DMS 273 (cell line): ENCODE measurements at regions not wholly inside any gene's neighbourhood (a gene's known extent, or its start where the extent isn't known, plus 50 kb on each side); places are given as distances from the start of the nearest gene placed in this dataset.
"Not testable (repeated sequence)": the region's sequence is repeated elsewhere in the genome, so short reads cannot be mapped to it uniquely, and the experiment has no call there.

Source experiments
- DNase-seq: peaks from one replicate; lab custom pipeline; 2025; ENCODE audit not compliant: unreplicated experiment; lab: John Stamatoyannopoulos, UW

DNA sequence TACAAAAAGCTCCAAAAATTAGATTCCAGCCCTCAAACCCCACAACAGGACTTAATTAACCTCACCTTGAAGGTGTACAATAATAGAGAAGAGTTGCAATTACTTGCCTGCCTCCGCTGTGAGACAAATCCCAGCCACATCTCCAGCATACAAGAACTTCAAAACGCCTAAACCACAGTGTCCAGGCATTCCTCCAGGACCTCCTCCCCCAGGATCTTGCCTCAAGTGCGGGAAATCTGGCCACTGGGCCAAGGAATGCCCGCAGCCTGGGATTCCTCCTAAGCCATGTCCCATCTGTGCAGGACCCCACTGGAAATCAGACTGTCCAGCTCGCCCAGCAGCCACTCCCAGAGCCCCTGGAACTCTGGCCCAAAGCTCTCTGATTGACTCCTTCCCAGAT, 101.3 kb upstream of the CCNG1 start:
- not testable (repeated sequence) for DNase-seq

DNA sequence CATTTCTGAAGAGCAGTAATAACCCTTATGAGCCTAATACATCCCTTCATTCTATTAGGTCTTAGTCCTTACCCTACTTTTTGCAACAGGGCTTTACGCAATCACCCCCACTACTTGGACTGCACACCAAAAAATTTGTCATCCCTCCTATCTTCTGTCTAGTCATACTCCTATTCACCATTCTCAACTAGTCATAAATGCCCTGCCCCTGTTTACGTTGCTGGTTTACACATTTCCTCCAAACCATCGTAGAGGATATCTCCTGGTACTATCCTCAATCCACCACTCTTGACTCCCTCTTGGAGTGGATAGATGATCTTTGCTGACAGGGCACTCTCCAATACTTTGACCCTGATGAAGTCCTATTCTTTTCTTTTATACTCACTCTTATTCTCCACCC, 98.2 kb upstream of the CCNG1 start:
- no peak for DNase-seq

DNA sequence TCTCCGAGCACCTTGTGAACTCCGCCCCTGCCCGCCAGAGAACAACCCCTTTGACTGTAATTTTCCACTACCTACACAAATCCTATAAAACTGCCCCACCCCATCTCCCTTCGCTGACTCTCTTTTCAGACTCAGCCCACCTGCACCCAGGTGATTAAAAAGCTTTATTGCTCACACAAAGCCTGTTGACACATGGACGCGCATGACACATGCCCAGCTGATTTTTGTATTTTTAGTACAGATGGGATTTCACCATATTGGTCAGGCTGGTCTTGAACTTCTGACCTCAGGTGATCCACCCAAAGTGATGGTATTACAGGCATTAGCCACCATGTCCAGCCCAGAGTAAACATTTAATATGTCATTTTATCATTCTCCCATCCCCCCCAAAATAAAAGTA, 97.0 kb upstream of the CCNG1 start:
- not testable (repeated sequence) for DNase-seq

DNA sequence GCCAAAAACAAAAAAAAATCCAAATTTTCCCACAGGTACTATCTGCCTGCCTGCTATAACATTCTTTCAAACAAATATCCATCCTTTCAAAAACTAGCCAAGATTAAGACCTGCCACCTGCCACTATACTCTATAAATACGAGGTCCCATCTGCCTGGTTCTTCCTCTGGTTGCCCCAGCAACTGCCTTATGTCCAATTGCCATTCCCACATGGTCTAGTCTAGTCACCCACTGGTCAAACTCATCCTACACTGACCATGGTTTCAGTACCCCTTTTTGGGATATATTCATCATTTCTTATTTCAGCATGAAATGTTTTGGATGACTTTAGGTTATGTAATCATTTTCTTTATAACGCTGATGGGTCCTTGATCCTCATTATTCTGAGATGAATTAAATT, 95.1 kb upstream of the CCNG1 start:
- DNase-seq: no peak

DNA sequence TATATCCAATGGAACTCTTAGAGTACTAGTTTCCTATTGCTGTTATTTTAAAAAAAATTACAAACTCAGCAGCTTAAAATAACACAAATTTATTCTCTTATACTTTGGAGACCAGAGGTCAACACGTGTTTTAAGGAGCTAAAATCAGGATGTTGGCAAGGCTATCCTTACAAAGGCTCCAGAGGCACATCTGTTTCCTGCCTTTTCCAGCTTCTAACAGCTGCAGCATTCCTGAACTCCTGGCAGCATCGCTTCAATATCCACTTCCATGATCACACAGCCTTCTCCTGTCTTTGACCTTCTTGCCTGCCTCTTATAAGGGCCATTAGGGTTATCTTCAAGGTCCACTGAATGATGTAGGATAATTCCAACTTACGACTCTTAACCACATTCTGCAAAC, 92.2 kb upstream of the CCNG1 start:
- DNase-seq: no peak

DNA sequence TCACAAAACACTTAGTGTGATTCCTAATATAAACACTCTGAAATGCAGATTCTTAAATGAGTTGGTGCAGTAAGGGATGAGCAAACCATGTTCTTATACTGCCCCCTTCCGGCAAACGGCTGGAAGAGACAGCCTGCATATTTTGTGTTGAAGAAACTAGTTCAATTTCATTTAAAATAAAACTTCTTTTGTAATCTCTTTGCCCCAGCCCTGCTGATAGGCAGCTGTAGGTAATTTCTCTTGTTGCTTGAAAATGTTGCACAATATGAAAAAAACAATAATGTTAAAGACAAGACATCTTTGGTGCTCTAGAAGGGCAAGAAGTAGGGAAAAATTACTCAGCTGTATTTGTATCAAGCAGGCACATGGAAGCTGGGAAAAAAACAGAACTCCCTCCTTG, 89.7 kb upstream of the CCNG1 start:
- peak; percentile 79 for DNase-seq

DNA sequence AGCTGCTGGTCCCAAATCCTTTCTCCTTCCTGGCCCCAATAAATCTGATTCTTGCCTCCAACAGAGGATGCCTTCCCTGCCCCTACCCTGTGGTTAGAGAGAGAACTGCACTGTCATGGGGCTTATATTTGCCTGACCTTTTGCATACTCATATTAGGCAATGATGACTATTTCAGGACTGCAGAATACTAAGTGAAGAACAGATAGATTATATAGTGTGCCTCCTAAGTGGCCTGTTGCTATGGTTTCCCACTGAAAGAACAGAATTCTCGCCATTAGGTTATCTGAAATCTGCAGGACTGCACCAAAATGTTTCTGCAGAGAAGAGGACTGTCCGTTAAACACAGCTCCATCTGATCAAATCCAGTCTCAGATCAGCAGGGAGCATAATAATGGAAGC, 87.3 kb upstream of the CCNG1 start:
- DNase-seq: peak; percentile 11

DNA sequence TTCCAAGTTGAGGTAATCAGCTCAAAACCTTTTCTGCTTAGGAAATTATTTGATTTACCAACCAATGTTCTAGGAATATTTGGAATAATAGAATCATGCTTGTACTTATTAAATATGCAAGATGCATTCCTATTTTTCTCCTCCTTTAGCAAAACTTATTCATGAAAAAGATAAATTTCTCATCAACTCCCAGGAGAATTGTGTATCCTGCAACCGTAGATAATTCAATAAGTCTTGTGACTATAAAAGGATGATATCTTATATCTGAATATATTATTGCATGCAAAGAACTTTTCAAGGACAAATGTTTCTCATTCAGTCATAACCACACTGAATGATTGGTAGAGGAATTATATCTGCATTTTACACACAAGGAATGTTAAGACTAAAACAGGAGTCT, 84.9 kb upstream of the CCNG1 start:
- DNase-seq: no peak

DNA sequence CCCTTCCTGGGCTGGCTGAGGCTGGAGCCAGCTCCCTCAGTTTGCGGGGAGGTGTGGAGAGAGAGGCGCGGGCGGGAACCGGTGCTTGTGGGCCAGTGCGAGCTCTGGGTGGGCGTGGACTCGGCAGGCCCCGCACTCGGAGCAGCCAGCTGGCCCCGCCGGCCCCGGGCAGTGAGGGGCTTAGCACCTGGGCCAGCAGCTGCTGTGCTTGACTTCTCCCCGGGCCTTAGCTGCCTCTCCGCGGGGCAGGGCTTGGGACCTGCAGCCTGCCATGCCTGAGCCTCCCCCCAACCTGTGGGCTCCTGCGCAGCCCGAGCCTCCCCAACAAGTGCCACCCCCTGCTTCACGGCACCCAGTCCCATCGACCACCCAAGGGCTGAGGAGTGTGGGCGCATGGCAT, 81.6 kb upstream of the CCNG1 start:
- DNase-seq: not testable (repeated sequence)

DNA sequence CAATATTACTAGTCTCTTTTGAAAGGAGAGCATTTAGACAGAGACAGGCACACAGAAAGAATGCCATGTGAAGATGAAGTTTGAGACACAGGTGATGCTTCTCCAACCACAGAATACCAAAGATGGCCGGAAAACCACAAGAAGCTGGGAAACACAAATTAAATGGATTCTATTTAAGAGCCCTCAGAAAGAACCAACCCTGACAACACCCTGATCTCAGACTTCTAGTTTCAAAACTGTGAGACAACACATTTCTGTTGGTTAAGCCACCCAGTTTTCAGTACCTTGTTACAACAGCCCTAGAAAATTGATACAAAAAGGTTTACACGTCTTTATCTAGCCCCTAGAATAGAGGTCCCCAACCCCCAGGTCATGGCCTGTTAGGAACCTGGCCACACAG, 79.8 kb upstream of the CCNG1 start:
- DNase-seq: no peak

DNA sequence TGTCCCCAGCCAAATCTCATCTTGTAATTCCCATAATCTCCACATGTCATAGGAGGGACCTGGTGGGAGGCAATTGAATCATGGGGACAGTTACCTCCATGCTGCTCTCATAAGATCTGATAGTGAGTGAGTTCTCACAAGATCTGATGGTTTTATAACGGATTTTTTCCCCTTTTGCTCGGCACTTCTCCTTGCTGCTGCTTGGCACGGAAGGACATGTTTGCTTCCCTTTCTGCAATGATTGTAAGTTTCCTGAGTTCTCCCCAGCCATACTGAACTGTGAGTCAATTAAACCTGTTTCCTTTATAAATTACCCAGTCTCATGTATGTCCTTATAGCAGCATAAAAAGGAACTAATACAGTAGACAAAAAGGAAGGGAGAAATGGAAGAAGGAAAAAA, 76.7 kb upstream of the CCNG1 start:
- no peak for DNase-seq

DNA sequence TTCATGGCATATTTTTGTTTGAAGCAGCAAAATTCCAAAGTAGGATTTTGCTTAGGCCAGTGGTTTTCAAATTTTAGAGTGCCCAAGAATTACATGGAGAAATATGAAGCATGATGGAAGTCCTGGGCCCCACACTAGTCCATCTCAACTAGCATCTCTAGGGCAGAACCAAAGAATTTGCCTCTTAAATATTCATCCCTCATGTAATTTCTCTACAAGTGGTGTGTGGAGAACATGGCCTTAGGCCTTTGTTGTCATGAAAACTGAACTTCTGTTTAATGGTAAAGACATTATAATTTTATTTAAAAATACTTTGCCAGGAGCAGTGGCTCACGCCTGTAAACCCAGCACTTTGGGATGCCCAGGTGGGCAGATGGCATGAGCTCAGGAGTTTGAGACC, 75.9 kb upstream of the CCNG1 start:
- DNase-seq: no peak

DNA sequence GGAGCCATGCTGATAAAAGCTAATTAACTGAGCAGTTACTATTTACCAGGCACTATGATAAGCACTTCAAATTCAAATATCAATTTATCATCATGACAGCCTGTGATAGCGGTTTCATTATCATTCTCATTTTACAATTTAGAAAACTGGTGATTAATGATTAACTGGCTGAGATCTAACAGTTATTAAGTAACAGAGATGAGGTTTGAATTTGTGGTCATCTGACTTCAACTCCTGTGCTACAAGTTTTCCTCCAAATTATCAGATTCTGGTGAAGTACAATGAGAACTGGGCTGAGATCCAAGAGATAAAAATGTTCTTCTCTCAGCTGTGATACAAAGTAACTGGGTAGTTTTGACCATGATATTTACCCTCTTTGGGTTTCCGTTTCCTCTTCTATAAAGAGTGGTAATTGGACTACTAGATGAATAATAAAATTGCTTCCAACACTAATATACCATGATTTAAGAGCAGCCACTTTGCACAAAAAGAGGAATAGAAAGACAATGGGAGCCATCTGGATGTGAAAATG, 74.5 kb upstream of the CCNG1 start:
- no peak for DNase-seq

DNA sequence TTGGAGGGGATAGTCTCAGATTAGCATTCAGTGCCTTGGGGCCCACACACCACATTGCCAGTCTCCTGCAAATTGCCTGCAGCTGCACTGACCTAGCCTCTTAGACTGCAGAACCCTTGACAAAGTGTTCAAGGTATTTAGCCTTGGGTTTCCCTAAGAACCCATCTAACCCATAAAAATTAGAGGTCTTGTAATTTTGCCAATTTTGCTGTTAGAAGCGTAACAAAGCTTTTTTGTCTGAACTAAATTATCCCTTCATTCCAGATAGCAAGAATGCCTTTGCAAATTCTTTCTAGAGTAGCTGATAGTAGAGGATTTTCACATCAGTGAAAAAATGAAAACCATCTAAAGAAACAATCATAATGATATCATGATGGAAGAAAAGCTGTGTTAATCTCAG, 74.0 kb upstream of the CCNG1 start:
- no peak for DNase-seq

DNA sequence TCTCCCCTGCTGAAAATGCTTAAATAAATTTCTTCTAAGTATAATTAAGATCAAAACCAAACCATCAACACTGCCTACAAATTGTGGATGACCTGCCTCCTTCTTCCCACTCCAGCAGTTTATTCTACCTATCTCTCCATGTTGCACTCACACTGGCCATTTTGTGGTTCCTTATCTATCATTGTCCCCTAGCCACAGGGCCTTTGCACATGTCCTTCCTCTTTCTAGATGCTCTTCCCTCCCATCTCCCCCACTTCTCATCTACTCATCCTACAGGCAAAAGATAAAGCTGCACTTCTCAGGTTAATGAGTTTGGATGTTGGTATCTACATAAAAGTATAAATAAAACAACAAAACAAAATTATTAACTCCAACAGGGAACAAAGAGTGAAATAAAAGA, 70.6 kb upstream of the CCNG1 start:
- no peak for DNase-seq

DNA sequence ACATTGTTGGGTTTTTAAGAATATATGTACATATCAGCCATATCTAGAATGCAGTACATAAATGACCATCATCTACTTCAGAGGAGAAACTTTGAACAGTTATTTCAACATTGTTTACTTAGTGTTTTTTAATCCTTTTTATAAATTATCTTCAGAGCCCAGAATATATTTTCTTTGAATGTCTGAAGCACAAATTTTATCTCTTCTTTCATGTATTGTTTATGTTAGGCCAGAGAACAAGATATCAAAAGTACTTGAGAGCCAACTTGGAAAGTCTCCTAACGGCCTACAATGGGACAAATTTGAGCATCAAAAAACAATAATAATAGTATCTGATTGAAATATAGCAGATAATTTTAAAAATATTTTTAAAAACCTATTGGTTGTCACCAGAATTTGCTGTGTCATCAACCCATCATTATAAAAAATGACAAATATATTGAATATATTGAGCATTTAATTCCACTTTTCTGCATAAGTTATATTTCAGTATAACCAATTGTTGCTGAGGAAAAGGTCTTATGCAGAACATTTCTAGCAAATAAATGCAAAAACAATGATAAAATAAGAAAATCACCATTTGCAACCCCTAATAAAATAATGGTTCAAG, 67.5 kb upstream of the CCNG1 start:
- no peak for DNase-seq

DNA sequence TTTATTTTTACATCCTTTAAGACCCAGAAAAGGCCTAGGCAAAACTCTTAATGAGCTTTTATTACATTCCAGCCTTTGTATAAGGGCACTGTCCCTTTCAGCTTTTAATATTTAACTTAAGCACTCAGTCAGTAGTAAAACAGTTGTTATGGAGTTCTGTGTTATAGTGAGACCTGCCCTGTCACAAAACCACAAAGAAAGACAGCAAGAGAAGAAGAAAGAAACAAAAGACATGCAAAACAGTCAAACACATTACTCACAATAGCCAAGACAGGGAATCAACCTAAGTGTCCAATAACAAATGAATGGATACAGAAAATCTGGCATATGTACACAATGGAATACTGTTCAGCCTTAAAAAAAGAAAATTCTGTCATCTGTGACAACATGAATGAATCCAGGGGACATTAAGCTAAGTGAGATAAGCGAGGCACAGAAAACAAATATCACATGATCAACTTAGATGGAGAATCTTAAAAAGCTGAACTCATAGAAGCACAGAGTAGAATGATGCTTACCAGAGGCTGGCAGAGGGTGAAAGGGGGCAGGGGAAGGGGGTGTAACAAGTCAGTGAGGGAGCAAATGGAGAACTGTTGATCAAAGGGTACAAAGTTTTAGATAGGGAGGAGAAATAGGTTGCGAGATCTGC, 63.8 kb upstream of the CCNG1 start:
- DNase-seq: no peak

DNA sequence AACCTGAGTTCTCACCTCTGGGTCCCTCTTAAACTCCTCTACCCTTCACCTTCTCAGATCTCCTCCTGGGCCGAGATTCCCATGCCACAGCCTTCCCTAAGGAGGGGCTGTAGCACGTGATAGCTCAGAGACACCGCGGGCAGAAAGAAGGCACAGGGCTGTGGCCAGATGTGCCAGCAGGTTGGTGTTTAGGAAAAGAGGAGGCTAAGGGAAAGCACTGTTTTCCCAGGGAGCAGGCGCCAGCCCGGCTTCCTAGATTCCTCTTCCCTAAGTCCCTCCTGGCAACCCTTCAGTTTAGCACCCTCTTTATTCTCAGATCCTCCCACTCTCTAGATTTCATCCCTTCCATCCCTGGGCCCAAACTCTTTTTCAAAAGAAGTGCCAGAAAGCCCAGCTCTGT, 59.4 kb upstream of the CCNG1 start:
- no peak for DNase-seq

DNA sequence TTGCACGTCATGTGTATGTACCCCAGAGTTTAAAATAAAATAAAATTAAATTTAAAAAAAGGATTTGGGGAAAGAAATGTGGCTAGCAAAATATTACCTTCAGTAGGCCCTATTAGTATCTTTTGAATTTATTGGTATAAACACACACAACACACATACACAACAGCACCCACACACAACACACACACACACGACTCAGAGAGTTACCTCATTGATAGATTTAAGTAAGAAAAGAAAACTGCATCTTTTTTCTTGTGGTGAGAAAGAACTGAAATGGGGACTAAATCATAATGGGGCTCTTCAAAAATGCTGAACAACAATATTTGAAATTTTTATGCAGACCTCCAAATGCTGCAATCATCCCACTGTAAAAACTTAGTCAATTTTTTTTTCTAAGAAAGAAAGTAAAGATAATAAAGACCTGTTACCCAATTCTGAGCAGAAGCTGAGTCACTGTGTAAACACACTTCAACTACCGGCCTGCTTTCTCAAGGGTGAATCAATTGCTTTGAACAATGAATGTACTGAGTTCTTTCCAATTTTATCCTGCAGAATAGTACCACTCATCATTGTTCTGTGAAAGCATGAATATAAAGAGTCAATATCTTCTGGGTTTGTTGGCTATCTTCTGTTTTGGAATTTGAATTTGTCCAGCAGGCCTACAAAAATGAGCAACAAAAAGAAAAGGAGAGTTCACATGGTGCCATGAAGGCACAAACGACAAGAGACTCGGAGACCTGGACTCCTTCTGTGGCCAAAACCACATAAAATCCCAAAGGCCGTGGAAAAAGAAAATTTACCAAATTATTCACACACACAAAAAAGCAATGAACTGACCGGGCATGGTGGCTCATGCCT, 57.9 kb upstream of the CCNG1 start:
- DNase-seq: no peak

DNA sequence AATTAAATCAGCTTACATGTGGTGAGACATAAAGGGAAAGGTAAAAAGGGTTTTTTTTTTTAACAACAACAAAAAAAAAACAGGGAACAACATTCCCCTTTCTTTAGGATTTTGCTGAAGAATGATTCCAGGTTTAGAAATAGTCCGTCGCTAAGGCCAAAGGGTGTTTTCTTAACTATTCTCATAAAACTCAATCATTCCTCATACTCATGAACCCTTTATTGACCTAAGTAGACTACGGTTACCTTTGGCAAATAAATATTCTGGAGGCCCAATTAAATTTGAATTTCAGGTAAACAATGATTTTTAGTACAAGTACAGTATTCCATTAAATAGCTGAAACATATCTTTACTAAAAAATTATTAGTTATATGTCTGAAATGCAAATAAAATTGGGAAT, 55.6 kb upstream of the CCNG1 start:
- DNase-seq: no peak

DNA sequence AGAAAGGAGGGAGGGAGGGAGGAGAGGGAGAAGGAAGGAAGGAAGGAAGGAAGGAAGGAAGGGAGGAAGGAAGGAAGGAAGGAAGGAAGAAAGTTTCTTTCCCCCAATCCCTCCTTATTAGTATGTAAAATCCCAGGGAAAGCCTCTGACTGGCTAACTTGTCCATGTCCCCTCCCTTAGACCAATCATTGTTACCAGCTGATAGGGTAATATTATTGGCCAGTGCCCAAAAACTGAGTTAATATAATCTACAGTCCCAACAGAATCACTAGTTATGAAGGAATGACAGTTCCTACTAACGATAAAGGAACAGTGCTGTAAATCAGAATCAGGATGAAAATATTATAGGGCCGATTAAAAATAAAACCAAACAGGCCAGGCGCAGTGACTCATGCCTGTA, 53.6 kb upstream of the CCNG1 start:
- DNase-seq: no peak

DNA sequence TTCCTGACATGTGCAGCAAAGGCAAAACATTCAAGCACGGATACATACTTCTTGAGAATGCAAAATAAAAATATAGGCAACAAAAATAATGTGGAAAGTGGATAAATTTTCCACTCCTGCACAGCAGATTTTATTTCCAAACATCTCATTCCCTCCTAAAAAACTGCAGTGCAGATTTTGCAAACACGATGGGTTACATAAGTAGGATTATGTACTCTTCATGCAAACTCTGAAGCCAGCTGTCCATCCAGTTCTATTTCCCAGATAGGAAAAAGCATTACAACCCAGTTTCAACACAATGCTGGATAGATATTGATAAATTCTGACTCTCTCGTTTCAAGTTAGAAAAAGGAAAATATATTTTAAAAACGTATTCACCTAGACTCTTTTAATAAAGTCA, 52.7 kb upstream of the CCNG1 start:
- DNase-seq: no peak
